WTC11 (cell line): ENCODE measurements at regions not wholly inside any gene's neighbourhood (a gene's known extent, or its start where the extent isn't known, plus 50 kb on each side); places are given as distances from the start of the nearest gene placed in this dataset.

Experiments
- CBFB ChIP-seq: sonication (generic); formaldehyde crosslinking; IDR thresholded peaks from 2 replicates; pipeline ENCODE4 v1.8.1; 2022; ENCODE audit warnings: mild to moderate bottlenecking, low read depth, missing genetic modification reagents
- CREM ChIP-seq: sonication (generic); formaldehyde crosslinking; IDR thresholded peaks from 2 replicates; pipeline ENCODE4 v1.8.1; 2022; ENCODE audit warnings: mild to moderate bottlenecking, missing genetic modification reagents, moderate library complexity
- ELF4 ChIP-seq: sonication (generic); formaldehyde crosslinking; IDR thresholded peaks from 2 replicates; pipeline ENCODE4 v1.8.1; 2022; ENCODE audit warnings: low read depth, mild to moderate bottlenecking, moderate library complexity, missing genetic modification reagents
- ESRRA ChIP-seq: sonication (generic); formaldehyde crosslinking; IDR thresholded peaks from 2 replicates; pipeline ENCODE4 v1.8.1; 2022; ENCODE audit warnings: mild to moderate bottlenecking, missing genetic modification reagents, borderline replicate concordance
- FOXJ3 ChIP-seq: sonication (generic); formaldehyde crosslinking; IDR thresholded peaks from 2 replicates; pipeline ENCODE4 v1.9.0; 2021; ENCODE audit warnings: missing genetic modification reagents, mild to moderate bottlenecking, borderline replicate concordance
- RELA ChIP-seq: sonication (generic); formaldehyde crosslinking; IDR thresholded peaks from 2 replicates; pipeline ENCODE4 v1.8.1; 2022; ENCODE audit warnings: missing genetic modification reagents, mild to moderate bottlenecking, borderline replicate concordance
- TCF7 ChIP-seq: sonication (generic); formaldehyde crosslinking; IDR thresholded peaks from 2 replicates; pipeline ENCODE4 v1.8.0; 2022; ENCODE audit warnings: mild to moderate bottlenecking, low read depth, missing genetic modification reagents, moderate library complexity
- ZNF138 ChIP-seq: sonication (generic); formaldehyde crosslinking; conservative IDR thresholded peaks from 2 replicates; pipeline ENCODE4 v1.8.1; 2022; ENCODE audit warnings: mild to moderate bottlenecking, moderate library complexity, missing genetic modification reagents
- TF ChIP-seq, protein P1 (sequence below): fragments of 200-600 bp; IDR thresholded peaks from 2 replicates; pipeline ENCODE4 v1.8.0; 2022; ENCODE audit warnings: antibody characterized with exemption
- TF ChIP-seq, protein P2 (sequence below): sonication (generic); formaldehyde crosslinking; IDR thresholded peaks from 2 replicates; pipeline ENCODE4 v1.8.0; 2022; ENCODE audit warnings: missing genetic modification reagents
- TF ChIP-seq, protein P3 (sequence below): sonication (generic); formaldehyde crosslinking; IDR thresholded peaks from 2 replicates; pipeline ENCODE4 v1.8.1; 2023; ENCODE audit warnings: mild to moderate bottlenecking, missing genetic modification reagents
- TF ChIP-seq, protein P4 (sequence below): sonication (generic); formaldehyde crosslinking; IDR thresholded peaks from 2 replicates; pipeline ENCODE4 v1.8.1; 2023; ENCODE audit warnings: mild to moderate bottlenecking, moderate library complexity, missing genetic modification reagents
- TF ChIP-seq, protein P5 (sequence below): sonication (generic); formaldehyde crosslinking; IDR thresholded peaks from 2 replicates; pipeline ENCODE4 v1.8.0; 2023; ENCODE audit warnings: missing genetic modification reagents, mild to moderate bottlenecking, borderline replicate concordance

DNA sequence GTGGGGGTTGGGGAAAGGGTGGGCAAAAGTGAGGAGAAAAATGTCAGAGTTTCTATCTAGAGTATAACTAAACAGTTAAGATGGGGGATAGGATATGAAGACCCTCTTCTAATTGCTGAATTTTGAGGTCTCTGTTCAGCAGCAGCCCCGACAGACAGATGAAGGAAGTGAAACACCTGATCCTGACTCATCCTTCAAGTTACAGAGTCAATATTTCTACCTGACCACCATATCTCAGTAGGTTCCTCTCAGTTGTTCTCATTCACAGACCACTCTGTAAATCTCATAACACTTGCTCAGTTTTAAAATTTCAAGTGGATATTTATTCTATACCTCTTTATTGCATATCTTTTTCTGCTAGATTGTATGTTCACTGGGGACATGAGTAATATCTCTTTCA lies 69.5 kb downstream of the CCDC54 start:
- TF ChIP-seq CREM (CRISPR knock-in tag): no peak
- TF ChIP-seq, protein P1, sequence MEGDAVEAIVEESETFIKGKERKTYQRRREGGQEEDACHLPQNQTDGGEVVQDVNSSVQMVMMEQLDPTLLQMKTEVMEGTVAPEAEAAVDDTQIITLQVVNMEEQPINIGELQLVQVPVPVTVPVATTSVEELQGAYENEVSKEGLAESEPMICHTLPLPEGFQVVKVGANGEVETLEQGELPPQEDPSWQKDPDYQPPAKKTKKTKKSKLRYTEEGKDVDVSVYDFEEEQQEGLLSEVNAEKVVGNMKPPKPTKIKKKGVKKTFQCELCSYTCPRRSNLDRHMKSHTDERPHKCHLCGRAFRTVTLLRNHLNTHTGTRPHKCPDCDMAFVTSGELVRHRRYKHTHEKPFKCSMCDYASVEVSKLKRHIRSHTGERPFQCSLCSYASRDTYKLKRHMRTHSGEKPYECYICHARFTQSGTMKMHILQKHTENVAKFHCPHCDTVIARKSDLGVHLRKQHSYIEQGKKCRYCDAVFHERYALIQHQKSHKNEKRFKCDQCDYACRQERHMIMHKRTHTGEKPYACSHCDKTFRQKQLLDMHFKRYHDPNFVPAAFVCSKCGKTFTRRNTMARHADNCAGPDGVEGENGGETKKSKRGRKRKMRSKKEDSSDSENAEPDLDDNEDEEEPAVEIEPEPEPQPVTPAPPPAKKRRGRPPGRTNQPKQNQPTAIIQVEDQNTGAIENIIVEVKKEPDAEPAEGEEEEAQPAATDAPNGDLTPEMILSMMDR: no peak
- TF ChIP-seq, protein P2, sequence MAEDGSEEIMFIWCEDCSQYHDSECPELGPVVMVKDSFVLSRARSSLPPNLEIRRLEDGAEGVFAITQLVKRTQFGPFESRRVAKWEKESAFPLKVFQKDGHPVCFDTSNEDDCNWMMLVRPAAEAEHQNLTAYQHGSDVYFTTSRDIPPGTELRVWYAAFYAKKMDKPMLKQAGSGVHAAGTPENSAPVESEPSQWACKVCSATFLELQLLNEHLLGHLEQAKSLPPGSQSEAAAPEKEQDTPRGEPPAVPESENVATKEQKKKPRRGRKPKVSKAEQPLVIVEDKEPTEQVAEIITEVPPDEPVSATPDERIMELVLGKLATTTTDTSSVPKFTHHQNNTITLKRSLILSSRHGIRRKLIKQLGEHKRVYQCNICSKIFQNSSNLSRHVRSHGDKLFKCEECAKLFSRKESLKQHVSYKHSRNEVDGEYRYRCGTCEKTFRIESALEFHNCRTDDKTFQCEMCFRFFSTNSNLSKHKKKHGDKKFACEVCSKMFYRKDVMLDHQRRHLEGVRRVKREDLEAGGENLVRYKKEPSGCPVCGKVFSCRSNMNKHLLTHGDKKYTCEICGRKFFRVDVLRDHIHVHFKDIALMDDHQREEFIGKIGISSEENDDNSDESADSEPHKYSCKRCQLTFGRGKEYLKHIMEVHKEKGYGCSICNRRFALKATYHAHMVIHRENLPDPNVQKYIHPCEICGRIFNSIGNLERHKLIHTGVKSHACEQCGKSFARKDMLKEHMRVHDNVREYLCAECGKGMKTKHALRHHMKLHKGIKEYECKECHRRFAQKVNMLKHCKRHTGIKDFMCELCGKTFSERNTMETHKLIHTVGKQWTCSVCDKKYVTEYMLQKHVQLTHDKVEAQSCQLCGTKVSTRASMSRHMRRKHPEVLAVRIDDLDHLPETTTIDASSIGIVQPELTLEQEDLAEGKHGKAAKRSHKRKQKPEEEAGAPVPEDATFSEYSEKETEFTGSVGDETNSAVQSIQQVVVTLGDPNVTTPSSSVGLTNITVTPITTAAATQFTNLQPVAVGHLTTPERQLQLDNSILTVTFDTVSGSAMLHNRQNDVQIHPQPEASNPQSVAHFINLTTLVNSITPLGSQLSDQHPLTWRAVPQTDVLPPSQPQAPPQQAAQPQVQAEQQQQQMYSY (CRISPR knock-in tag): no peak
- TF ChIP-seq FOXJ3: no peak
- TF ChIP-seq CBFB (CRISPR knock-in tag): no peak
- TF ChIP-seq RELA (CRISPR knock-in tag): no peak
- TF ChIP-seq, protein P3, sequence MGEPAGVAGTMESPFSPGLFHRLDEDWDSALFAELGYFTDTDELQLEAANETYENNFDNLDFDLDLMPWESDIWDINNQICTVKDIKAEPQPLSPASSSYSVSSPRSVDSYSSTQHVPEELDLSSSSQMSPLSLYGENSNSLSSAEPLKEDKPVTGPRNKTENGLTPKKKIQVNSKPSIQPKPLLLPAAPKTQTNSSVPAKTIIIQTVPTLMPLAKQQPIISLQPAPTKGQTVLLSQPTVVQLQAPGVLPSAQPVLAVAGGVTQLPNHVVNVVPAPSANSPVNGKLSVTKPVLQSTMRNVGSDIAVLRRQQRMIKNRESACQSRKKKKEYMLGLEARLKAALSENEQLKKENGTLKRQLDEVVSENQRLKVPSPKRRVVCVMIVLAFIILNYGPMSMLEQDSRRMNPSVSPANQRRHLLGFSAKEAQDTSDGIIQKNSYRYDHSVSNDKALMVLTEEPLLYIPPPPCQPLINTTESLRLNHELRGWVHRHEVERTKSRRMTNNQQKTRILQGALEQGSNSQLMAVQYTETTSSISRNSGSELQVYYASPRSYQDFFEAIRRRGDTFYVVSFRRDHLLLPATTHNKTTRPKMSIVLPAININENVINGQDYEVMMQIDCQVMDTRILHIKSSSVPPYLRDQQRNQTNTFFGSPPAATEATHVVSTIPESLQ (CRISPR knock-in tag): no peak
- TF ChIP-seq ESRRA (CRISPR knock-in tag): no peak
- TF ChIP-seq, protein P4, sequence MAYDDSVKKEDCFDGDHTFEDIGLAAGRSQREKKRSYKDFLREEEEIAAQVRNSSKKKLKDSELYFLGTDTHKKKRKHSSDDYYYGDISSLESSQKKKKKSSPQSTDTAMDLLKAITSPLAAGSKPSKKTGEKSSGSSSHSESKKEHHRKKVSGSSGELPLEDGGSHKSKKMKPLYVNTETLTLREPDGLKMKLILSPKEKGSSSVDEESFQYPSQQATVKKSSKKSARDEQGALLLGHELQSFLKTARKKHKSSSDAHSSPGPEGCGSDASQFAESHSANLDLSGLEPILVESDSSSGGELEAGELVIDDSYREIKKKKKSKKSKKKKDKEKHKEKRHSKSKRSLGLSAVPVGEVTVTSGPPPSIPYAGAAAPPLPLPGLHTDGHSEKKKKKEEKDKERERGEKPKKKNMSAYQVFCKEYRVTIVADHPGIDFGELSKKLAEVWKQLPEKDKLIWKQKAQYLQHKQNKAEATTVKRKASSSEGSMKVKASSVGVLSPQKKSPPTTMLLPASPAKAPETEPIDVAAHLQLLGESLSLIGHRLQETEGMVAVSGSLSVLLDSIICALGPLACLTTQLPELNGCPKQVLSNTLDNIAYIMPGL (CRISPR knock-in tag): no peak
- TF ChIP-seq, protein P5, sequence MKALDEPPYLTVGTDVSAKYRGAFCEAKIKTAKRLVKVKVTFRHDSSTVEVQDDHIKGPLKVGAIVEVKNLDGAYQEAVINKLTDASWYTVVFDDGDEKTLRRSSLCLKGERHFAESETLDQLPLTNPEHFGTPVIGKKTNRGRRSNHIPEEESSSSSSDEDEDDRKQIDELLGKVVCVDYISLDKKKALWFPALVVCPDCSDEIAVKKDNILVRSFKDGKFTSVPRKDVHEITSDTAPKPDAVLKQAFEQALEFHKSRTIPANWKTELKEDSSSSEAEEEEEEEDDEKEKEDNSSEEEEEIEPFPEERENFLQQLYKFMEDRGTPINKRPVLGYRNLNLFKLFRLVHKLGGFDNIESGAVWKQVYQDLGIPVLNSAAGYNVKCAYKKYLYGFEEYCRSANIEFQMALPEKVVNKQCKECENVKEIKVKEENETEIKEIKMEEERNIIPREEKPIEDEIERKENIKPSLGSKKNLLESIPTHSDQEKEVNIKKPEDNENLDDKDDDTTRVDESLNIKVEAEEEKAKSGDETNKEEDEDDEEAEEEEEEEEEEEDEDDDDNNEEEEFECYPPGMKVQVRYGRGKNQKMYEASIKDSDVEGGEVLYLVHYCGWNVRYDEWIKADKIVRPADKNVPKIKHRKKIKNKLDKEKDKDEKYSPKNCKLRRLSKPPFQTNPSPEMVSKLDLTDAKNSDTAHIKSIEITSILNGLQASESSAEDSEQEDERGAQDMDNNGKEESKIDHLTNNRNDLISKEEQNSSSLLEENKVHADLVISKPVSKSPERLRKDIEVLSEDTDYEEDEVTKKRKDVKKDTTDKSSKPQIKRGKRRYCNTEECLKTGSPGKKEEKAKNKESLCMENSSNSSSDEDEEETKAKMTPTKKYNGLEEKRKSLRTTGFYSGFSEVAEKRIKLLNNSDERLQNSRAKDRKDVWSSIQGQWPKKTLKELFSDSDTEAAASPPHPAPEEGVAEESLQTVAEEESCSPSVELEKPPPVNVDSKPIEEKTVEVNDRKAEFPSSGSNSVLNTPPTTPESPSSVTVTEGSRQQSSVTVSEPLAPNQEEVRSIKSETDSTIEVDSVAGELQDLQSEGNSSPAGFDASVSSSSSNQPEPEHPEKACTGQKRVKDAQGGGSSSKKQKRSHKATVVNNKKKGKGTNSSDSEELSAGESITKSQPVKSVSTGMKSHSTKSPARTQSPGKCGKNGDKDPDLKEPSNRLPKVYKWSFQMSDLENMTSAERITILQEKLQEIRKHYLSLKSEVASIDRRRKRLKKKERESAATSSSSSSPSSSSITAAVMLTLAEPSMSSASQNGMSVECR (CRISPR knock-in tag): no peak
- no peak for TF ChIP-seq ELF4 (CRISPR knock-in tag)
- TF ChIP-seq ZNF138 (CRISPR knock-in tag): no peak
- no peak for TF ChIP-seq TCF7 (CRISPR knock-in tag)
